Osteocyte (in vitro differentiated cells): ENCODE measurements at regions not wholly inside any gene's neighbourhood (a gene's known extent, or its start where the extent isn't known, plus 50 kb on each side); places are given as distances from the start of the nearest gene placed in this dataset.

ENCODE experiments used
- DNase-seq: peaks from one replicate; pipeline ENCODE4 v3.0.0; 2021; ENCODE audit warnings: mixed read lengths; ENCODE audit not compliant: unreplicated experiment; ENCODE audit errors: extremely low spot score
- H3K27ac Mint-ChIP-seq: one replicate; pipeline ENCODE4 v1.8.0; 2021; ENCODE audit warnings: mild to moderate bottlenecking, mixed read lengths; ENCODE audit not compliant: unreplicated experiment
- H3K27me3 Mint-ChIP-seq: one replicate; pipeline ENCODE4 v1.8.0; 2021; ENCODE audit warnings: mixed read lengths; ENCODE audit not compliant: unreplicated experiment
- H3K36me3 Mint-ChIP-seq: one replicate; pipeline ENCODE4 v1.8.0; 2021; ENCODE audit warnings: mixed read lengths; ENCODE audit not compliant: unreplicated experiment
- H3K4me1 Mint-ChIP-seq: one replicate; pipeline ENCODE4 v1.8.0; 2021; ENCODE audit warnings: mixed read lengths; ENCODE audit not compliant: unreplicated experiment
- H3K4me3 Mint-ChIP-seq: one replicate; pipeline ENCODE4 v1.8.0; 2021; ENCODE audit warnings: mild to moderate bottlenecking, moderate library complexity, mixed read lengths; ENCODE audit not compliant: unreplicated experiment
- H3K9me3 Mint-ChIP-seq: one replicate; pipeline ENCODE4 v1.8.0; 2021; ENCODE audit warnings: mixed read lengths; ENCODE audit not compliant: unreplicated experiment
- CTCF ChIP-seq: fragments of 200-600 bp; sonication (generic); IDR thresholded peaks from 2 replicates; pipeline ENCODE4 v1.5.0; 2021; ENCODE audit warnings: antibody characterized with exemption, mild to moderate bottlenecking, moderate library complexity

- H3K27ac Mint-ChIP-seq, result no peak overlapping the region
- no peak overlapping the region for H3K4me3 Mint-ChIP-seq
- no peaks in the 10 kb centered on the region for H3K27me3 Mint-ChIP-seq
- peaks cover 17% of the 10 kb centered on the region for H3K9me3 Mint-ChIP-seq
- H3K4me1 Mint-ChIP-seq, result no peaks in the 10 kb centered on the region
- no peak for TF ChIP-seq CTCF
- H3K36me3 Mint-ChIP-seq, result no peaks in the 10 kb centered on the region
- no peak for DNase-seq
These were observed 206.8 kb upstream of the SALL1 start for GRCh38 chr16:51357839-51358238.

GRCh38 chr16:51355875-51356274, 204.8 kb upstream of the SALL1 start:
- DNase-seq, result no peak
- H3K27me3 Mint-ChIP-seq, result no peaks in the 10 kb centered on the region
- no peak for TF ChIP-seq CTCF
- H3K4me1 Mint-ChIP-seq, result no peaks in the 10 kb centered on the region
- no peaks in the 10 kb centered on the region for H3K36me3 Mint-ChIP-seq
- H3K4me3 Mint-ChIP-seq, result no peak overlapping the region
- no peak overlapping the region for H3K27ac Mint-ChIP-seq
- peaks cover 22% of the 10 kb centered on the region for H3K9me3 Mint-ChIP-seq

- no peak overlapping the region for H3K27ac Mint-ChIP-seq
- no peak for TF ChIP-seq CTCF
- H3K27me3 Mint-ChIP-seq, result no peaks in the 10 kb centered on the region
- H3K36me3 Mint-ChIP-seq, result no peaks in the 10 kb centered on the region
- peaks cover 22% of the 10 kb centered on the region for H3K9me3 Mint-ChIP-seq
- DNase-seq, result no peak
- H3K4me3 Mint-ChIP-seq, result no peak overlapping the region
- no peaks in the 10 kb centered on the region for H3K4me1 Mint-ChIP-seq
These were observed 204.1 kb upstream of the SALL1 start for GRCh38 chr16:51355195-51355594.

DNA sequence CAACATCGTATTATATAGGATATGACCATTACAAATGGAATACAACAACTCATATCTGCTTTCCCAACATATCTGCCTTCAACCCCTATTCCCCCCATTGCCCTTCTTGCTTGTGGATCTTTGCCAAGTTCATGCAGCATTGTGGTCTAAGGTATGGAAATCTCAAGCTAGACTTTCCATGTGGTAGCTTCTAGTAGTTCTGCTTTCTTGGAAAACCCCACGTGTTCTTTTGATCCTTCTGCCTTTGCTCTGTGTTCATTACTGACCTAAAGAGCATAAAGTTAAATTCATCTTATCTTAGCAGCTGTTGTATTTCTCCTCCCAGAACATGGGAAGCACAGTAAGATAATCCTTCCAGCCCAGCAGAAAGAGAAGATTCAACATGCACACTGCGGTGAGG, 202.0 kb upstream of the SALL1 start:
- Mint-ChIP-seq H3K4me1 (no peaks in the 10 kb centered on the region), H3K27me3 (no peaks in the 10 kb centered on the region), H3K4me3 (no peak overlapping the region), H3K36me3 (no peaks in the 10 kb centered on the region), H3K27ac (no peak overlapping the region), H3K9me3 (peaks cover 26% of the 10 kb centered on the region)
- DNase-seq, result no peak
- no peak for TF ChIP-seq CTCF

DNA sequence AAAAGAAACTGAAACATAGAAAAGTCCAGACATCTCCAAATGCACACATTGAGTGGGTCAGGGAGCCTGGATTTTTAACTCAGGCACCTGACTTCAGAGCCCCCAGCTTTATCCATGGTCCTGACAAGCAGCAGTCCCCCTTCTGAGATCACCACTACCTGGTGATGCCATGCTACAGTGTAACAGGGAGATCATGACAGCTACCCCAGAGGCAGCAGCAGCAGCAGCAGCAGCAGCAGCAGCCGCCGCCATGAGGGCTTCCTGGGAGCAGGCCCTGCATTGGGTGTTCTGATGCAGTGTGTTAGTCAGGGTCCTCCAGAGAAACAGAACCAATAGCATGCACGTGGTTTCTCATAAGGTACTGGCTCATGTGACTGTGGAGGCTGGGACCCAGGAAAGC, 198.6 kb upstream of the SALL1 start:
- no peak for DNase-seq
- no peaks in the 10 kb centered on the region for H3K36me3 Mint-ChIP-seq
- no peaks in the 10 kb centered on the region for H3K27me3 Mint-ChIP-seq
- no peak overlapping the region for H3K4me3 Mint-ChIP-seq
- no peaks in the 10 kb centered on the region for H3K4me1 Mint-ChIP-seq
- H3K27ac Mint-ChIP-seq, result no peak overlapping the region
- no peak for TF ChIP-seq CTCF
- peaks cover 30% of the 10 kb centered on the region for H3K9me3 Mint-ChIP-seq
